ENCODE measurements at regions not wholly inside any gene's neighbourhood (a gene's known extent, or its start where the extent isn't known, plus 50 kb on each side); places are given as distances from the start of the nearest gene placed in this dataset.

DNA sequence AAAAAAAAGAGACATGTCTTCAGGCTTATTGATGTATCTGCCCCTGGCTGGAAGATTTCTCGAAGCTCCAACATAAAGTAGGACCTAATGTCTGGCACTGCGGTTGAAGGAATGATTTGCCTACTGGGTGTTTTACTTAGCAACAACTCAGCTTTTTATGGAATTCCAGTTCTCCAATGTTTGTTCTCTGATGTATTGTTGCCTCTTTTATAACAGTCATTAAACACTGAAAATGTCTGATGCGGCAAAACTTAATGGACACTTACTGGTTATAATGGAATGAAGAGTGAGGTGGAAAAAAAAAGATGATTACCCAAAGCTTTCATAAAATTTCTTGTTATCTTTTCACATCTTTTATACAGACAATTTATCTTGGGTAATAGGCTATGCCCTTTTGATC is 75.6 kb upstream of the ZFP42 start:
- no peak overlapping the region for H3K27ac ChIP-seq (ENCODE audit: low read length)
- H3K36me3 ChIP-seq (ENCODE audit: control insufficient read depth in 2 of 2, insufficient read depth in 2 of 2, low read length in 2 of 2) = no peaks in the 10 kb centered on the region
- H3K9me3 ChIP-seq (ENCODE audit: control insufficient read depth in 2 of 2, low read length in 2 of 2) = no peaks in the 10 kb centered on the region
- no peaks in the 10 kb centered on the region for H3K27me3 ChIP-seq (ENCODE audit: control insufficient read depth in 1 of 2, insufficient read depth in 2 of 2, low read length in 2 of 2)
- H3K4me1 ChIP-seq (ENCODE audit: control insufficient read depth, insufficient read depth, low read length) = no peaks in the 10 kb centered on the region
- no peak overlapping the region for H3K4me3 ChIP-seq (ENCODE audit: low read length in 2 of 2)
- H3K9ac ChIP-seq (ENCODE audit: low read length in 2 of 2) = no peak overlapping the region

DNA sequence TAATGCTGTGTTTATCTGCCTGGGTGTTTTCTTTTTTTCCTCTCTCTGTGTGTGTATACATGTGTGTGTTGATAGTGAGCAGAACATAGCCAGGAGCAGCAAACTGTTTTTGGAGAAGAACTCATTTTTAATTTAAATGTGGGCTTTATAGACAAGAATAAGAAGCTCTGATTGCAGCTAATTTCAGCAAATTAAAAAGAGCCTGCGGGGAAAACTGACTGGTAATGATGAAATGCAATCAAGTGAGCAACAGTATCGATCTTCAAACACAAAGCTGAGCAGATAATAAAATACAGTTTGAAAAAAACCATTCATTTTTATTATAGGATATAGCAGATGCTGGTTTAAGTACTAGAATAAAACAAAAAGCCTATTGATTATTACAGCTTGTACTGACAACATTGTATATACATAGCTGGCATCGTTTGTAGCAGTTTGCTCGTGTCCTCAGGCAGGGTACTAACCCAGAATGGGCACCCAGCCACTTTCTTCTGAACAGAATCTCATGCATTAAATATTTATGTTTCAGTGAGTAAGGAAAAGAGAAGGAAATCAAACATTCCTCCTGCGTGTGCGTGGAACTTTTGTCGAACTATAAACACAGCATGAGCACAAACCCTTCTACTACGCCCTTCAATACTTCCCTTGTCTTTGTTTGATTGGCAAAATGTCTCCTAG is 73.5 kb upstream of the ZFP42 start:
- H3K27me3 ChIP-seq (ENCODE audit: control insufficient read depth in 1 of 2, insufficient read depth in 2 of 2, low read length in 2 of 2) = no peaks in the 10 kb centered on the region
- no peaks in the 10 kb centered on the region for H3K4me1 ChIP-seq (ENCODE audit: control insufficient read depth, insufficient read depth, low read length)
- no peak overlapping the region for H3K27ac ChIP-seq (ENCODE audit: low read length)
- no peaks in the 10 kb centered on the region for H3K36me3 ChIP-seq (ENCODE audit: control insufficient read depth in 2 of 2, insufficient read depth in 2 of 2, low read length in 2 of 2)
- H3K9me3 ChIP-seq (ENCODE audit: control insufficient read depth in 2 of 2, low read length in 2 of 2) = no peaks in the 10 kb centered on the region
- H3K9ac ChIP-seq (ENCODE audit: low read length in 2 of 2) = no peak overlapping the region
- no peak overlapping the region for H3K4me3 ChIP-seq (ENCODE audit: low read length in 2 of 2)

DNA sequence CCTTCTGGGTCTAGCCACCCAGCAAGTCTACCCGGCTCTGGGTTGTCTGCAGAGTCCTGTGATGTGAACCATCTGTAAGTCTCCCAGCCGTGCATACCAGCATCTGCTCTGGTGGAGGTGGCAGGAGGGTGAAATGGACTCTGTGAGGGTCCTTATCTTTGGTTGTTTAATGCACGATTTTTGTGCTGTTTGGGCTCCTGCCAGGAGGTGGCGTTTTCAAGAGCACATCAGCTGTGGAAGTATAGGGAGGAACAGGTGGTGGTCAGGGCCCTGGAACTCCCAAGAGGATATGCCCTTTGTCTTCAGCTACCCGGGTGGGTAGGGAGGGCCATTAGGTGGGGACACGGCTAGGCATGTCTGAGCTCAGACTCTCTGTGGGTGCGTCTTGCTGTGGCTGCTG is 66.5 kb upstream of the ZFP42 start:
- H3K27ac ChIP-seq (ENCODE audit: low read length) = no peak overlapping the region

DNA sequence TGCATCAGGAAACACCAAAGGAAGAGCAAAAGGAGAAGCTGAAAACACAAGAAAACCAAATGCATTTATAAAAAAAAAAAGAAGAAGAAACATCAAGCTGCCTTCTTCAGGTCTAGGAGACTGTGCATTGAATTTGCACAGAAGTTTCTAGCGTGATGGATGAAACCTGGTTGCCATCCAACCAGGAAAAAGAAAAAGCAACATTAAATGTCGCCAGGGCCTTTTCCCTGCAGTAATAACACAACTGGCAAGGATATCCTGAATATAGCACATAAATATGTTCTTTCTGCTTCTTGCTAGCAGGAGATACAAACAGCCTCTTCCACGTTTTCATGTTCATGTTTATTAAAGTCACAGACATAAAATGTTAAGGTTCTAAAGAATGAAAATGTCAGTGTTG is 60.8 kb upstream of the ZFP42 start:
- no peak overlapping the region for H3K27ac ChIP-seq (ENCODE audit: low read length)
- no peaks in the 10 kb centered on the region for H3K27me3 ChIP-seq (ENCODE audit: control insufficient read depth in 1 of 2, insufficient read depth in 2 of 2, low read length in 2 of 2)
- H3K4me1 ChIP-seq (ENCODE audit: control insufficient read depth, insufficient read depth, low read length) = no peaks in the 10 kb centered on the region
- H3K4me3 ChIP-seq (ENCODE audit: low read length in 2 of 2) = no peak overlapping the region
- no peaks in the 10 kb centered on the region for H3K36me3 ChIP-seq (ENCODE audit: control insufficient read depth in 2 of 2, insufficient read depth in 2 of 2, low read length in 2 of 2)
- no peak overlapping the region for H3K9ac ChIP-seq (ENCODE audit: low read length in 2 of 2)
- no peaks in the 10 kb centered on the region for H3K9me3 ChIP-seq (ENCODE audit: control insufficient read depth in 2 of 2, low read length in 2 of 2)

More for the DNA sequence above, 66.5 kb upstream of the ZFP42 start:
- no peaks in the 10 kb centered on the region for H3K4me1 ChIP-seq (ENCODE audit: control insufficient read depth, insufficient read depth, low read length)
- H3K9ac ChIP-seq (ENCODE audit: low read length in 2 of 2) = no peak overlapping the region
- no peaks in the 10 kb centered on the region for H3K9me3 ChIP-seq (ENCODE audit: control insufficient read depth in 2 of 2, low read length in 2 of 2)
- no peaks in the 10 kb centered on the region for H3K36me3 ChIP-seq (ENCODE audit: control insufficient read depth in 2 of 2, insufficient read depth in 2 of 2, low read length in 2 of 2)
- no peaks in the 10 kb centered on the region for H3K27me3 ChIP-seq (ENCODE audit: control insufficient read depth in 1 of 2, insufficient read depth in 2 of 2, low read length in 2 of 2)
- no peak overlapping the region for H3K4me3 ChIP-seq (ENCODE audit: low read length in 2 of 2)

DNA sequence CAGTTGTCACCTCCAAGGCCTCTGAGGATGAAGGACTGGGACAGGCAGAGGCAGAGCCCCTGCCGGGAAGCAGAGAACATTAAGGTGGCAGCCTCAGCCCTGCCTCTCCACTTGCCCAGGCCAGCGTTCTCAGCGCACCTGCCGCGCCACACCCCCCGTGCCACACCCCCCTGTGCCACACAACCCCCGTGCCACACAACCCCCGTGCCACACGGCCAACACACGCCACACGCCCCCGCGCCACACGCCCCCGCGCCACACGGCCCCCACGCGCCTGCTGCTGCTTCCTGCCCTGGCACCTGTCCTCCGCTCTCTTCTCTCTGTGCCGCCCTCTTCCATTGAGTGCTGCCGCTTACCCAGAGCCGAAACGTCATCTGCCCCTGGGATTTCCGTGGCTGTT is 58.0 kb upstream of the ZFP42 start:
- no peaks in the 10 kb centered on the region for H3K36me3 ChIP-seq (ENCODE audit: control insufficient read depth in 2 of 2, insufficient read depth in 2 of 2, low read length in 2 of 2)
- H3K27ac ChIP-seq (ENCODE audit: low read length) = no peak overlapping the region
- H3K4me1 ChIP-seq (ENCODE audit: control insufficient read depth, insufficient read depth, low read length) = no peaks in the 10 kb centered on the region
- no peaks in the 10 kb centered on the region for H3K9me3 ChIP-seq (ENCODE audit: control insufficient read depth in 2 of 2, low read length in 2 of 2)
- no peaks in the 10 kb centered on the region for H3K27me3 ChIP-seq (ENCODE audit: control insufficient read depth in 1 of 2, insufficient read depth in 2 of 2, low read length in 2 of 2)
- no peak overlapping the region for H3K9ac ChIP-seq (ENCODE audit: low read length in 2 of 2)
- no peak overlapping the region for H3K4me3 ChIP-seq (ENCODE audit: low read length in 2 of 2)

DNA sequence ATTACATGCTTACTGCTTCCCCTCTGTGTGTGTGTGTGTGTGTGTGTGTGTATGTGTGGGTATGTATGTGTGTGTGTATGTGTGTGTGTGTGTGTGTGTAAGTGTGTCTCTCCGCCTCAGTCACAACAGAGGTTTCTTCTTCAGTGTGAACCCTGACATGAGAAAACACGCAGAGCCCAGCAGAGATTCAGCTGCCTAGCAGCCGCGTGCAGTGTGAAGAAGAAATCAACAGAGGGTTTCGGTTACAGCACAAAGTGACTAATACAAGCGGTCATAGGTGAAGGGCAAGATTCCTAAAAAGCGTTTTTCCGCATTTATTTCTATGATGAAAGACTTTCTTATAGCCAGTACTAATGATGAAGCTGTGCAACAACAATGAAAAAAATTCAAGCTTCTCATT is 55.3 kb upstream of the ZFP42 start:
- Histone ChIP-seq H3K4me3 (ENCODE audit: low read length in 2 of 2) (no peak overlapping the region), H3K9ac (ENCODE audit: low read length in 2 of 2) (no peak overlapping the region), H3K27ac (ENCODE audit: low read length) (no peak overlapping the region), H3K9me3 (ENCODE audit: control insufficient read depth in 2 of 2, low read length in 2 of 2) (no peaks in the 10 kb centered on the region), H3K27me3 (ENCODE audit: control insufficient read depth in 1 of 2, insufficient read depth in 2 of 2, low read length in 2 of 2) (no peaks in the 10 kb centered on the region), H3K4me1 (ENCODE audit: control insufficient read depth, insufficient read depth, low read length) (no peaks in the 10 kb centered on the region), H3K36me3 (ENCODE audit: control insufficient read depth in 2 of 2, insufficient read depth in 2 of 2, low read length in 2 of 2) (no peaks in the 10 kb centered on the region)

DNA sequence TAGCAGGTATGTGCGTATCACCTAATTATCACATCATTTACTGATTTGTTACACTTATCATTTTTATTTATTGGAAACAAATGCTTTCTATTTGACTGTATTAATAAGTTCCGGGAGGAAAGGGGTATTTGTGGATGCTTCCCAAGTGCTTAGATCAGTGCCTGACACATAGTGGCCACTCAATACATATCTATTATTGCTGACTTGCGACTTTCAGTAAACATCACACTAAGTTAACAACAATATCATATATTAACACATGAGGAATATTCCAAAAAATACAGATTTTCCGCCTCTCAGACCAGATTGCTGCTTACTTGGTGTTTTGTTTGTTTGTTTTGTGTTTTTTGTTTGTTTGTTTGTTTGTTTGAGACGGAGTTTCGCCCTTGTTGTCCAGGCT is 52.6 kb upstream of the ZFP42 start:
- Histone ChIP-seq H3K36me3 (ENCODE audit: control insufficient read depth in 2 of 2, insufficient read depth in 2 of 2, low read length in 2 of 2) (no peaks in the 10 kb centered on the region), H3K4me1 (ENCODE audit: control insufficient read depth, insufficient read depth, low read length) (no peaks in the 10 kb centered on the region), H3K9me3 (ENCODE audit: control insufficient read depth in 2 of 2, low read length in 2 of 2) (no peaks in the 10 kb centered on the region), H3K9ac (ENCODE audit: low read length in 2 of 2) (no peak overlapping the region), H3K27me3 (ENCODE audit: control insufficient read depth in 1 of 2, insufficient read depth in 2 of 2, low read length in 2 of 2) (no peaks in the 10 kb centered on the region), H3K27ac (ENCODE audit: low read length) (no peak overlapping the region), H3K4me3 (ENCODE audit: low read length in 2 of 2) (no peak overlapping the region)

DNA sequence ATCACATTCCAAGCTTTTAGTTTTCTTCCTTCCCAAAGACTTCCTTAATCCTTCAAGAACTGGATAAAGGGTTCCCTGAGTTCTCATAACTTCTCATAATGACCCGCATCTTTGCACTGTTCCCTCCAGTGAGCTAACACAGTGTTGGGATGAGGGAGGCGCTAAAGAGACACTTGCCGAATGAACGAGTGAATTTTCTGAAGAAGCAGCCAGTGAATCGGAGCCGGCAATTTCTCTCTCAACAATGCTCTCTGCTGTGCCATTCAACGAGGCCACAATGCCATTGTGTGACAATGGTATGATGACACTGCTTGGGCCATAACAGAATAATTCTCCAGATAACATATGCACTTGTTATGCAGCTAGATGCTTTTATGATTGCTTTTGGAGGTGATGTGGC is 51.4 kb upstream of the ZFP42 start:
- Histone ChIP-seq H3K4me3 (ENCODE audit: low read length in 2 of 2) (no peak overlapping the region), H3K27me3 (ENCODE audit: control insufficient read depth in 1 of 2, insufficient read depth in 2 of 2, low read length in 2 of 2) (no peaks in the 10 kb centered on the region), H3K4me1 (ENCODE audit: control insufficient read depth, insufficient read depth, low read length) (no peaks in the 10 kb centered on the region), H3K9ac (ENCODE audit: low read length in 2 of 2) (no peak overlapping the region), H3K36me3 (ENCODE audit: control insufficient read depth in 2 of 2, insufficient read depth in 2 of 2, low read length in 2 of 2) (no peaks in the 10 kb centered on the region), H3K9me3 (ENCODE audit: control insufficient read depth in 2 of 2, low read length in 2 of 2) (no peaks in the 10 kb centered on the region), H3K27ac (ENCODE audit: low read length) (no peak overlapping the region)
